GM18519 (cell line): ENCODE measurements at regions not wholly inside any gene's neighbourhood (a gene's known extent, or its start where the extent isn't known, plus 50 kb on each side); places are given as distances from the start of the nearest gene placed in this dataset.

ENCODE experiments used
- ATAC-seq: cut with Tn5 transposase; IDR thresholded peaks from one replicate; pipeline ENCODE4 v1.9.1; 2021; ENCODE audit warnings: mild to moderate bottlenecking, moderate library complexity; ENCODE audit not compliant: unreplicated experiment, low FRiP score

- ATAC-seq = no peak
Observed at GRCh38 chr15:26378304-26378703, 394.6 kb downstream of the GABRB3 start.

- ATAC-seq = no peak
Observed at GRCh38 chr15:26376243-26376642, 396.6 kb downstream of the GABRB3 start.

- no peak for ATAC-seq
Observed at GRCh38 chr15:26374806-26375205, 398.1 kb downstream of the GABRB3 start.

GRCh38 chr15:26372706-26373105, 400.2 kb downstream of the GABRB3 start:
- ATAC-seq = no peak

GRCh38 chr15:26365077-26365476, 407.8 kb downstream of the GABRB3 start:
- no peak for ATAC-seq

- ATAC-seq = no peak
Observed at GRCh38 chr15:26359855-26360254, 413.0 kb downstream of the GABRB3 start.

- ATAC-seq = no peak
Observed at GRCh38 chr15:26358708-26359107, 414.2 kb downstream of the GABRB3 start.

- no peak for ATAC-seq
Observed at GRCh38 chr15:26357653-26358052, 415.2 kb downstream of the GABRB3 start.

- no peak for ATAC-seq
Observed at GRCh38 chr15:26355472-26356074, 417.3 kb downstream of the GABRB3 start.

- no peak for ATAC-seq
Observed at GRCh38 chr15:26352909-26353308, 420.0 kb downstream of the GABRB3 start.

- no peak for ATAC-seq
Observed at GRCh38 chr15:26352406-26352805, 420.5 kb downstream of the GABRB3 start.

GRCh38 chr15:26325495-26325894, 447.4 kb downstream of the GABRB3 start:
- no peak for ATAC-seq

GRCh38 chr15:26323566-26323965, 449.3 kb downstream of the GABRB3 start:
- no peak for ATAC-seq

- no peak for ATAC-seq
Observed at GRCh38 chr15:26318689-26319088, 454.2 kb downstream of the GABRB3 start.

- ATAC-seq = no peak
Observed at GRCh38 chr15:26314577-26314976, 451.4 kb upstream of the ATP10A start.

- ATAC-seq = no peak
Observed at GRCh38 chr15:26311710-26312236, 448.6 kb upstream of the ATP10A start.

- no peak for ATAC-seq
Observed at GRCh38 chr15:26298659-26299170, 435.6 kb upstream of the ATP10A start.

GRCh38 chr15:26298010-26298658, 435.0 kb upstream of the ATP10A start:
- no peak for ATAC-seq

- ATAC-seq = no peak
Observed at GRCh38 chr15:26295336-26296085, 432.4 kb upstream of the ATP10A start.

GRCh38 chr15:26294059-26294689, 431.0 kb upstream of the ATP10A start:
- ATAC-seq = no peak

GRCh38 chr15:26287381-26287780, 424.3 kb upstream of the ATP10A start:
- ATAC-seq = no peak
